SK-N-MC (cell line): ENCODE measurements at regions not wholly inside any gene's neighbourhood (a gene's known extent, or its start where the extent isn't known, plus 50 kb on each side); places are given as distances from the start of the nearest gene placed in this dataset.

ENCODE experiments used
- EZH2 ChIP-seq: fragments of 200-600 bp; sonication (generic); IDR thresholded peaks from one replicate; pipeline ENCODE4 v1.6.1; 2017; ENCODE audit warnings: antibody characterized with exemption
- POLR2AphosphoS5 ChIP-seq: IDR thresholded peaks from 2 replicates; pipeline ENCODE4 v1.6.1; 2012; ENCODE audit warnings: mild to moderate bottlenecking, low read depth, low read length, borderline replicate concordance

DNA sequence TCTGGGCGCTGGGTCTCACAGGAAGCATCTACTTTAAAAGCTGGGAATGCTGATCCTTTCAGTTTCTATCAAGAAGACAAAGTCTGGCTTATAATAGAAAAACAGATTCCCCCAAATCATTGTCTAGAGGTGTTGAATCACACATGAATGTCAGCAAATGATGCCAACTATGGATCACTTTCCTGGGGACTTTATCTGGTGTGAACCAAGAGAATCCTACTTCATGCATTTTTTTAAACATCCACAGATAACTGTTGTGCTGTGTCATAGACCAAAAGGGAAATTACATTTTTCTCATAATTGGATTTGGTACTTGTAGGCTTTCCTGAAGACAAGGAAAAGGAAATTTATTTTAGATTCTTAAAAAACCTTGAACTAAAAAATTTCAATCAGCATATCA lies 132.7 kb downstream of the CD47 start:
- TF ChIP-seq EZH2 (no peak), POLR2AphosphoS5 (no peak)
